ENCODE measurements at regions not wholly inside any gene's neighbourhood (a gene's known extent, or its start where the extent isn't known, plus 50 kb on each side); places are given as distances from the start of the nearest gene placed in this dataset.

GRCh38 chr12:97951717-97952116 lies 489.1 kb downstream of the RMST start:
- Mint-ChIP-seq H3K9me3 (ENCODE audit: low read depth) (peaks cover 28% of the 10 kb centered on the region), H3K27me3 (ENCODE audit: low read depth) (no peaks in the 10 kb centered on the region), H3K27ac (ENCODE audit: unreplicated experiment) (no peak overlapping the region), H3K4me3 (ENCODE audit: unreplicated experiment) (no peak overlapping the region), H3K36me3 (ENCODE audit: low read depth) (no peaks in the 10 kb centered on the region), H3K4me1 (ENCODE audit: low read depth) (no peaks in the 10 kb centered on the region)
- TF ChIP-seq CTCF (IDR thresholded peaks at IDR 0.05), result no peak
- no peak for DNase-seq (ENCODE audit: low spot score)

GRCh38 chr12:97957109-97957508 lies 494.5 kb downstream of the RMST start:
- H3K9me3 Mint-ChIP-seq (ENCODE audit: low read depth), result peaks cover 13% of the 10 kb centered on the region
- H3K27me3 Mint-ChIP-seq (ENCODE audit: low read depth), result no peaks in the 10 kb centered on the region
- no peaks in the 10 kb centered on the region for H3K36me3 Mint-ChIP-seq (ENCODE audit: low read depth)
- H3K4me3 Mint-ChIP-seq (ENCODE audit: unreplicated experiment), result no peak overlapping the region
- DNase-seq (ENCODE audit: low spot score), result no peak
- TF ChIP-seq CTCF (IDR thresholded peaks at IDR 0.05), result no peak
- H3K27ac Mint-ChIP-seq (ENCODE audit: unreplicated experiment), result no peak overlapping the region
- H3K4me1 Mint-ChIP-seq (ENCODE audit: low read depth), result no peaks in the 10 kb centered on the region

GRCh38 chr12:97960225-97960624 lies 497.6 kb downstream of the RMST start:
- no peaks in the 10 kb centered on the region for H3K27me3 Mint-ChIP-seq (ENCODE audit: low read depth)
- H3K4me1 Mint-ChIP-seq (ENCODE audit: low read depth), result no peaks in the 10 kb centered on the region
- H3K27ac Mint-ChIP-seq (ENCODE audit: unreplicated experiment), result no peak overlapping the region
- H3K4me3 Mint-ChIP-seq (ENCODE audit: unreplicated experiment), result no peak overlapping the region
- peaks cover 13% of the 10 kb centered on the region for H3K9me3 Mint-ChIP-seq (ENCODE audit: low read depth)
- H3K36me3 Mint-ChIP-seq (ENCODE audit: low read depth), result no peaks in the 10 kb centered on the region
- no peak for DNase-seq (ENCODE audit: low spot score)
- TF ChIP-seq CTCF (IDR thresholded peaks at IDR 0.05), result no peak

- H3K4me1 Mint-ChIP-seq (ENCODE audit: low read depth), result no peaks in the 10 kb centered on the region
- H3K36me3 Mint-ChIP-seq (ENCODE audit: low read depth), result no peaks in the 10 kb centered on the region
- H3K27ac Mint-ChIP-seq (ENCODE audit: unreplicated experiment), result no peak overlapping the region
- no peak for DNase-seq (ENCODE audit: low spot score)
- no peaks in the 10 kb centered on the region for H3K27me3 Mint-ChIP-seq (ENCODE audit: low read depth)
- H3K4me3 Mint-ChIP-seq (ENCODE audit: unreplicated experiment), result no peak overlapping the region
- H3K9me3 Mint-ChIP-seq (ENCODE audit: low read depth), result peaks cover 8% of the 10 kb centered on the region
- peak; percentile 62 for TF ChIP-seq CTCF (IDR thresholded peaks at IDR 0.05)
Observed at GRCh38 chr12:97960741-97961608, 498.4 kb downstream of the RMST start.

GRCh38 chr12:97967831-97968230 lies 505.2 kb downstream of the RMST start:
- Mint-ChIP-seq H3K4me1 (ENCODE audit: low read depth) (no peaks in the 10 kb centered on the region), H3K9me3 (ENCODE audit: low read depth) (no peaks in the 10 kb centered on the region), H3K36me3 (ENCODE audit: low read depth) (no peaks in the 10 kb centered on the region), H3K4me3 (ENCODE audit: unreplicated experiment) (no peak overlapping the region), H3K27me3 (ENCODE audit: low read depth) (peaks cover 8% of the 10 kb centered on the region), H3K27ac (ENCODE audit: unreplicated experiment) (no peak overlapping the region)
- no peak for TF ChIP-seq CTCF (IDR thresholded peaks at IDR 0.05)
- no peak for DNase-seq (ENCODE audit: low spot score)
